GM21529 (cell line): ENCODE measurements at regions not wholly inside any gene's neighbourhood (a gene's known extent, or its start where the extent isn't known, plus 50 kb on each side); places are given as distances from the start of the nearest gene placed in this dataset.
"Not testable (repeated sequence)": the region's sequence is repeated elsewhere in the genome, so short reads cannot be mapped to it uniquely, and the experiment has no call there.

Experiments
- ATAC-seq: cut with Tn5 transposase; IDR thresholded peaks from one replicate; pipeline ENCODE4 v1.9.1; 2021; ENCODE audit not compliant: unreplicated experiment

GRCh38 chr3:125915437-125915787 lies 53.6 kb upstream of the ROPN1B start:
- not testable (repeated sequence) for ATAC-seq

GRCh38 chr3:125915792-125916375 lies 53.1 kb upstream of the ROPN1B start:
- peak; percentile 91 for ATAC-seq

DNA sequence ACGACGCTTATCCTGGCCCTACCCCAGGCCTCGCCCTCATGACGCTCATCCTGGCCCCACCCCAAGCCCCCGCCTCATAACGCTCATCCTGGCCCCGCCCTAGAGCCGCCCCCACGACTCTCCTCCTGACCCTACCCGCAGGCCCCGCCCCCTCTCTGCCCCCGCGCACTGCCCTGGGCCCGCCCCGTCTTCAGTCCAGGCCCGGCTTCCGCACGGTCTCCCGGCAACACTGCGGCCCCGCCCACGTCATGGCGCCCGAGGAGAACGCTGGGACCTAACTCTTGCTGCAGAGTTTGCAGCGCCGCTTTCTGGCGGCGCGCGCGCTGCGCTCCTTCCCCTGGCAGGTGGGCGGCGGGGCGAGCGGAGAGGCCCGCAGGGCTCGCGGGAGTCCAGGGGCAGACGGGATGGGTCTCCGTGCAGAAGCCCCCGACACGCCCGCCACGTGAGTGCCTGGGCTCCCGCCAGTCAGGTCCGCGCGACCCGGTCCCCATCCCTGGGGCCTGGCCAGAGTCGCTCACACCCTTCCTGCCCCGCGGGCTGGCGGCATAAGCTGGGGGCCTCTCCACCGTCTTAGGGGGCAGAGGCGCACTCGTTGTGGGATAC lies 52.5 kb upstream of the ROPN1B start:
- peak; percentile 71 for ATAC-seq

- not testable (repeated sequence) for ATAC-seq
These were observed 51.9 kb upstream of the ROPN1B start for GRCh38 chr3:125917020-125917549.

DNA sequence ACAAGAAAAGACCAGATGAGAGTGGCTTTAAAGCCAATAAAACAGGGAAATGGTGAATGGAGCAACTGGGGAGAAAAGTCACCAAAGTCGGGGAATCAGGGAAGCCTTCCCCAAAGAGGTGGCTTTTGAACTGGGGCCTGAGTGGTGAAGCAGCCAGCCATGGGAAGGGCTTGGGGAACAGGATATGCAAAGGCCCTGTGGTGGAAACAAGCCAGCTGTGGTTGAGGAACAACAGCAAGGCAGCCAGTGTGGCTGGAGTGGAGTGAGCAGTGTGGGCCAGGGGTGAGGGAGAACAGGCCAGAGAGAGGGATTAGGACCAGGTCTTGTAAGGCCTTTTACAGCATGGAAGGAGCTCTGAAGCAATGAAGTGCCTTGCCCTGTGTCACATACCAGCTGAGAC lies 51.0 kb upstream of the ROPN1B start:
- ATAC-seq = not testable (repeated sequence)

- ATAC-seq = not testable (repeated sequence)
These were observed 50.5 kb upstream of the ROPN1B start for GRCh38 chr3:125918451-125918850.

DNA sequence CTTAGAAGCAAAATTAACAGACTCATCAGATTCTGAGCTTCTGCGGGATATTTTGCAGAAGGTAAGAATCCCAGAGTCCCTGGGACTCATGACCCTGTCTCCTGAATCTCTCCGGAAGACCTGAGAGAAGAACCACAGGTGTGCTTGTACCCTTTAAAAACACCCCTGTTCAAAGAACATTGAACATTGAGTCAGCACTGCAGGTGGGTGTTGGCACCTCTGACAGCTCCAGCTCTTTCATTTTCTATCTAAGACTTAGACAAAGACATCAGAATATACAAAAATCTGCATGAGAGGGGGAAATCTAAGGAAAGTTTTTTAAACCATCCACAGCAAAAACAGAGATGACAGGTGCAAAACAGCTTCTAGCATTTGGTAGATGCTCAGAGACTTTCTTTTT lies 50.1 kb upstream of the ROPN1B start:
- not testable (repeated sequence) for ATAC-seq
